HepG2 (cell line): ENCODE measurements at regions not wholly inside any gene's neighbourhood (a gene's known extent, or its start where the extent isn't known, plus 50 kb on each side); places are given as distances from the start of the nearest gene placed in this dataset.

ENCODE experiments used
- ATAC-seq: fragments of 200-7000 bp; cut with Tn5 transposase; 3 replicates; pipeline ENCODE4 v1.9.1; 2020; ENCODE audit warnings: mild to moderate bottlenecking, moderate library complexity
- BruUV-seq: library from RNA; stranded (reverse); fragments of 400-500 nt; replicated peaks from 2 replicates; lab custom pipeline; 2021; lab: Mats Ljungman, UMichigan
- CTCF ChIA-PET: fragments of 300-600 bp; formaldehyde crosslinking; extraction: SDS; loops from one replicate; lab custom pipeline; 2021; ENCODE audit warnings: low total read pairs, inconsistent platforms, low intra/inter-chr PET ratio; lab: Yijun Ruan, JAX
- POLR2A ChIA-PET: fragments of 350-600 bp; sonication (Branson Sonifier 250); formaldehyde crosslinking; loops from one replicate; lab custom pipeline; 2020; ENCODE audit warnings: antibody characterized with exemption, inconsistent platforms; lab: Yijun Ruan, JAX
- DNase-seq: peaks from one replicate; pipeline ENCODE4 v3.0.0-alpha.2; 2015; ENCODE audit warnings: low spot score
- FAIRE-seq: peaks from 3 replicates; lab custom pipeline; 2011; peaks lifted over from hg19 to GRCh38; lab: Jason Lieb, UNC
- H2AFZ ChIP-seq: one replicate; pipeline ENCODE4 v1.6.1; 2011; ENCODE audit warnings: low read length, inconsistent platforms
- H3K27ac ChIP-seq: fragments of 300-600 bp; 3 replicates; pipeline ENCODE4 v1.8.0; 2011; ENCODE audit warnings: mixed run types, mild to moderate bottlenecking, mixed read lengths, low read length, inconsistent platforms; ENCODE audit not compliant: insufficient read depth; ENCODE audit errors: extremely low read length
- H3K27me3 ChIP-seq, 2 experiments: fragments of 200-600 bp in 1 of 2; 2 replicates in 1 of 2; 3 replicates in 1 of 2; pipeline versions ENCODE4 v1.6.0 to v1.8.0; 2011; ENCODE audit warnings: low read length in 2 of 2, mild to moderate bottlenecking in 2 of 2, moderate library complexity in 2 of 2, inconsistent platforms in 1 of 2; ENCODE audit not compliant: insufficient read depth in 2 of 2, control insufficient read depth in 1 of 2
- H3K36me3 ChIP-seq, 2 experiments: fragments of 200-600 bp in 1 of 2; replicated peaks in 1 of 2; 2 replicates in 1 of 2; 3 replicates in 1 of 2; pipeline versions ENCODE4 v1.5.1 to v1.8.0; 2011; ENCODE audit warnings: low read length in 2 of 2, inconsistent platforms in 1 of 2; ENCODE audit not compliant: insufficient read depth in 2 of 2, control insufficient read depth in 1 of 2
- H3K4me1 ChIP-seq: 2 replicates; pipeline ENCODE4 v1.5.1; 2012; ENCODE audit warnings: low read length, inconsistent platforms; ENCODE audit not compliant: insufficient read depth
- H3K4me2 ChIP-seq: 2 replicates; pipeline ENCODE4 v1.6.0; 2011; ENCODE audit warnings: low read depth, low read length, inconsistent platforms
- H3K4me3 ChIP-seq, 3 experiments: fragments of 200-600 bp in 1 of 3; sonication (generic), shearing (Covaris generic) in 1 of 3; replicated peaks in 1 of 3; 2 replicates each; pipeline ENCODE4 v1.5.1; 2011 to 2016; ENCODE audit warnings: low read length in 3 of 3, inconsistent platforms in 2 of 3, low read depth in 2 of 3, mild to moderate bottlenecking in 2 of 3, control low read depth in 1 of 3, mixed read lengths in 1 of 3; ENCODE audit not compliant: insufficient read depth in 1 of 3
- H3K79me2 ChIP-seq: one replicate; pipeline ENCODE4 v1.6.1; 2011; ENCODE audit warnings: low read length, inconsistent platforms; ENCODE audit not compliant: insufficient read depth
- H3K9ac ChIP-seq: 2 replicates; pipeline ENCODE4 v1.6.0; 2011; ENCODE audit warnings: mild to moderate bottlenecking, low read depth, low read length, inconsistent platforms; ENCODE audit not compliant: insufficient read depth
- H3K9me3 ChIP-seq: 2 replicates; pipeline ENCODE4 v1.5.1; 2012; ENCODE audit warnings: mild to moderate bottlenecking, low read length
- H4K20me1 ChIP-seq: 2 replicates; pipeline ENCODE4 v1.6.0; 2011; ENCODE audit warnings: inconsistent platforms, mild to moderate bottlenecking, low read length, moderate library complexity; ENCODE audit not compliant: insufficient read depth
- E2F1 ChIP-seq: sonication (generic); formaldehyde crosslinking; IDR thresholded peaks from 2 replicates; pipeline ENCODE4 v1.5.0; 2020; ENCODE audit warnings: missing genetic modification reagents
- FOXO1 ChIP-seq: sonication (generic); formaldehyde crosslinking; IDR thresholded peaks from 2 replicates; pipeline ENCODE4 v1.4.0; 2020; ENCODE audit warnings: missing genetic modification reagents
- GPBP1L1 ChIP-seq: sonication (generic); formaldehyde crosslinking; IDR thresholded peaks from 2 replicates; pipeline ENCODE4 v1.5.0; 2020; ENCODE audit warnings: mild to moderate bottlenecking, missing genetic modification reagents
- HIC2 ChIP-seq: sonication (generic); formaldehyde crosslinking; IDR thresholded peaks from 2 replicates; pipeline ENCODE4 v1.9.0; 2022; ENCODE audit warnings: low read depth, missing genetic modification reagents
- JUNB ChIP-seq: sonication (generic); formaldehyde crosslinking; IDR thresholded peaks from 2 replicates; pipeline ENCODE4 v1.8.0; 2022; ENCODE audit warnings: missing genetic modification reagents, mild to moderate bottlenecking, borderline replicate concordance
- KLF6 ChIP-seq: IDR thresholded peaks from 2 replicates; pipeline ENCODE4 v1.8.0; 2016; ENCODE audit warnings: missing biosample characterization, missing genetic modification reagents
- KMT2B ChIP-seq: IDR thresholded peaks from 2 replicates; pipeline ENCODE4 v1.6.1; 2016; ENCODE audit warnings: missing genetic modification reagents, missing compliant biosample characterization
- MXD3 ChIP-seq: IDR thresholded peaks from 2 replicates; pipeline ENCODE4 v1.6.1; 2016; ENCODE audit warnings: mild to moderate bottlenecking, missing biosample characterization, missing genetic modification reagents
- NCOA5 ChIP-seq: sonication (generic); formaldehyde crosslinking; IDR thresholded peaks from 2 replicates; pipeline ENCODE4 v1.4.0; 2020; ENCODE audit warnings: missing genetic modification reagents
- SNRNP70 ChIP-seq: fragments of 200-400 bp; formaldehyde crosslinking; IDR thresholded peaks from 2 replicates; pipeline ENCODE4 v1.6.1; 2017; ENCODE audit warnings: mild to moderate bottlenecking, low read depth, low read length, moderate library complexity
- ZMYM2 ChIP-seq: sonication (generic); formaldehyde crosslinking; IDR thresholded peaks from 2 replicates; pipeline ENCODE4 v1.8.0; 2022; ENCODE audit warnings: mild to moderate bottlenecking, missing genetic modification reagents
- ZNF138 ChIP-seq: sonication (generic); formaldehyde crosslinking; IDR thresholded peaks from 2 replicates; pipeline ENCODE4 v1.5.0; 2020; ENCODE audit warnings: mild to moderate bottlenecking, low read depth, missing genetic modification reagents
- ZNF260 ChIP-seq: sonication (generic); formaldehyde crosslinking; IDR thresholded peaks from 2 replicates; pipeline ENCODE4 v1.4.0; 2020; ENCODE audit warnings: missing genetic modification reagents, low read depth, mild to moderate bottlenecking, borderline replicate concordance
- ZNF382 ChIP-seq: sonication (generic); formaldehyde crosslinking; IDR thresholded peaks from 2 replicates; pipeline ENCODE4 v1.5.0; 2020; ENCODE audit warnings: missing genetic modification reagents, mild to moderate bottlenecking, borderline replicate concordance
- WGBS: methylation state at CpG from one replicate; pipeline ENCODE4 v1.1.6; 2017; ENCODE audit warnings: low lambda C conversion rate; 5-methylcytosine and 5-hydroxymethylcytosine counted together
- in situ Hi-C: cut with HindIII; loops from 2 replicates; pipeline ENCODE4 v1.10.0; 2017; ENCODE audit warnings: low pct_unique_long_range_greater_than_20kb; ENCODE audit not compliant: extremely low pct_ligation_motif_present
- intact Hi-C: fragments of 100-400 bp; cut with micrococcal nuclease; formaldehyde crosslinking; loops from one replicate; pipeline ENCODE4 v1.10.0; 2022; ENCODE audit not compliant: unreplicated experiment
- TF ChIP-seq, protein P1 (sequence below): sonication (generic); formaldehyde crosslinking; IDR thresholded peaks from 2 replicates; pipeline ENCODE4 v1.5.1; 2020; ENCODE audit warnings: mild to moderate bottlenecking, missing genetic modification reagents

- Histone ChIP-seq H2AFZ (no peak overlapping the region), H4K20me1 (no peaks in the 10 kb centered on the region), H3K9me3 (no peaks in the 10 kb centered on the region), H3K27me3 (0 out of 5 replicates have a peak, but pooled peaks cover 0 to 7% of the 10 kb centered on the region in 2 experiments), H3K4me2 (no peak overlapping the region), H3K36me3 (no peaks in the 10 kb centered on the region), H3K4me3 (no peak overlapping the region), H3K79me2 (no peaks in the 10 kb centered on the region), H3K9ac (no peak overlapping the region), H3K27ac (no peak overlapping the region), H3K4me1 (peaks cover 57% of the 10 kb centered on the region)
- FAIRE-seq (no peak), ATAC-seq (no peak), DNase-seq (no peak)
- BruUV-seq = no TSS peak
- no peak for TF ChIP-seq ZNF138
- TF ChIP-seq KLF6 = no peak
- TF ChIP-seq HIC2 (CRISPR knock-in tag) = no peak
- TF ChIP-seq FOXO1 (CRISPR knock-in tag) = no peak
- TF ChIP-seq, protein P1, sequence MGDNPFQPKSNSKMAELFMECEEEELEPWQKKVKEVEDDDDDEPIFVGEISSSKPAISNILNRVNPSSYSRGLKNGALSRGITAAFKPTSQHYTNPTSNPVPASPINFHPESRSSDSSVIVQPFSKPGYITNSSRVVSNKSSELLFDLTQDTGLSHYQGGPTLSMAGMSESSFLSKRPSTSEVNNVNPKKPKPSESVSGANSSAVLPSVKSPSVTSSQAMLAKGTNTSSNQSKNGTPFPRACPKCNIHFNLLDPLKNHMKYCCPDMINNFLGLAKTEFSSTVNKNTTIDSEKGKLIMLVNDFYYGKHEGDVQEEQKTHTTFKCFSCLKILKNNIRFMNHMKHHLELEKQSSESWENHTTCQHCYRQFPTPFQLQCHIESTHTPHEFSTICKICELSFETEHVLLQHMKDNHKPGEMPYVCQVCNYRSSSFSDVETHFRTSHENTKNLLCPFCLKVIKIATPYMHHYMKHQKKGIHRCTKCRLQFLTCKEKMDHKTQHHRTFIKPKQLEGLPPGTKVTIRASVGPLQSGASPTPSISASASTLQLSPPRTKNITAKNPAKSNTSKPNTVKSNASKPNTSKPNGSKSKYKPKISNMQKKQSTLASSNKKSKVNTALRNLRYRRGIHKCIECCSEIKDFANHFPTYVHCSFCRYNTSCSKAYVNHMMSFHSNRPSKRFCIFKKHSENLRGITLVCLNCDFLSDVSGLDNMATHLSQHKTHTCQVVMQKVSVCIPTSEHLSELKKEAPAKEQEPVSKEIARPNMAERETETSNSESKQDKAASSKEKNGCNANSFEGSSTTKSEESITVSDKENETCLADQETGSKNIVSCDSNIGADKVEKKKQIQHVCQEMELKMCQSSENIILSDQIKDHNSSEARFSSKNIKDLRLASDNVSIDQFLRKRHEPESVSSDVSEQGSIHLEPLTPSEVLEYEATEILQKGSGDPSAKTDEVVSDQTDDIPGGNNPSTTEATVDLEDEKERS (CRISPR knock-in tag) = no peak
- TF ChIP-seq JUNB (CRISPR knock-in tag) = no peak
- TF ChIP-seq MXD3 = no peak
- no peak for TF ChIP-seq ZNF382
- TF ChIP-seq GPBP1L1 (CRISPR knock-in tag) = no peak
- TF ChIP-seq SNRNP70 = no peak
- TF ChIP-seq NCOA5 (CRISPR knock-in tag) = no peak
- no peak for TF ChIP-seq E2F1 (CRISPR knock-in tag)
- TF ChIP-seq ZMYM2 (CRISPR knock-in tag) = no peak
- TF ChIP-seq KMT2B (CRISPR knock-in tag) = no peak
- no peak for TF ChIP-seq ZNF260 (CRISPR knock-in tag)
- in situ Hi-C loops = no loop called here
- intact Hi-C loops = no loop called here
- ChIA-PET POLR2A (no interaction called here), CTCF (no interaction called here)
- WGBS = 62% methylated on average over 8 of the region's 8 CpGs
Measured at GRCh38 chr21:45340515-45340914, 52.8 kb upstream of the POFUT2 start.
